ENCODE measurements at regions not wholly inside any gene's neighbourhood (a gene's known extent, or its start where the extent isn't known, plus 50 kb on each side); places are given as distances from the start of the nearest gene placed in this dataset.

DNA sequence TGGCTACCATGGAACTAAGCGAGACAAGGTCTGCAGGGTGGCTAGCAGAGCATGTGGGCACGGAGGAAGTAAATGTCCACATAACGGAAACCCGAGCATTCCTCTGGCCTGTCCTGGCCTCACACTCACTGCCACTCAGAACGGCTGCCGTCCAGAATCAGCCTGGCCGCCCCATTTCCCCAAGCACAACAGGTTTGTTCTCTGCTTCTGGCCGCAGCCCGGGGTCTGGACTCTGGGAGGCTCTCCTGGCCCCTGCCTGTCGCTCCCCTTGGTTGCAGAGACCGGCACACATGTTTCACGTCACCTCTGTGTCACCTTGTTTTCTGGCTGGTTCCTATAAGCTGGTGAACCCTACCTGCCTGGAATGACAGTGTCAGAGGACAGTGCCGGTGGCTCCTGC lies 69.3 kb downstream of the GLI2 start:
- Mint-ChIP-seq H3K27me3 (ENCODE audit: low read depth) (no peaks in the 10 kb centered on the region), H3K36me3 (peaks cover 9% of the 10 kb centered on the region), H3K9me3 (no peaks in the 10 kb centered on the region), H3K4me1 (peaks cover 44% of the 10 kb centered on the region), H3K27ac (peak overlapping the region; percentile 57; the same call in 1 of the 2 replicates), H3K4me3 (no peak overlapping the region)
- ATAC-seq: no peak
- TF ChIP-seq SP1 (CRISPR knock-in tag; conservative IDR thresholded peaks at IDR 0.05) (no peak), NR1H2 (CRISPR knock-in tag; IDR thresholded peaks at IDR 0.05) (no peak), ZNF416 (CRISPR knock-in tag; IDR thresholded peaks at IDR 0.05) (no peak), RELA (CRISPR knock-in tag; IDR thresholded peaks at IDR 0.05; ENCODE audit: borderline replicate concordance) (no peak), NFYB (CRISPR knock-in tag; conservative IDR thresholded peaks at IDR 0.05; ENCODE audit: low read depth) (no peak), CREM (CRISPR knock-in tag; IDR thresholded peaks at IDR 0.05) (no peak), IRF2 (CRISPR knock-in tag; IDR thresholded peaks at IDR 0.05; ENCODE audit: borderline replicate concordance, low read depth) (no peak)
- TF ChIP-seq, protein P1, sequence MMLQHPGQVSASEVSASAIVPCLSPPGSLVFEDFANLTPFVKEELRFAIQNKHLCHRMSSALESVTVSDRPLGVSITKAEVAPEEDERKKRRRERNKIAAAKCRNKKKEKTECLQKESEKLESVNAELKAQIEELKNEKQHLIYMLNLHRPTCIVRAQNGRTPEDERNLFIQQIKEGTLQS (CRISPR knock-in tag; conservative IDR thresholded peaks at IDR 0.05): no peak
- TF ChIP-seq, protein P2, sequence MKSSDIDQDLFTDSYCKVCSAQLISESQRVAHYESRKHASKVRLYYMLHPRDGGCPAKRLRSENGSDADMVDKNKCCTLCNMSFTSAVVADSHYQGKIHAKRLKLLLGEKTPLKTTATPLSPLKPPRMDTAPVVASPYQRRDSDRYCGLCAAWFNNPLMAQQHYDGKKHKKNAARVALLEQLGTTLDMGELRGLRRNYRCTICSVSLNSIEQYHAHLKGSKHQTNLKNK (CRISPR knock-in tag; IDR thresholded peaks at IDR 0.05): no peak
- DNase-seq (ENCODE audit: low spot score): no peak
- ChIA-PET POLR2A (no interaction called here), CTCF (interaction anchor here (0.9 kb wide), 1 partner anchor 109 kb away, joined by 3 read pairs; no protein-coding TSS in a partner anchor)

DNA sequence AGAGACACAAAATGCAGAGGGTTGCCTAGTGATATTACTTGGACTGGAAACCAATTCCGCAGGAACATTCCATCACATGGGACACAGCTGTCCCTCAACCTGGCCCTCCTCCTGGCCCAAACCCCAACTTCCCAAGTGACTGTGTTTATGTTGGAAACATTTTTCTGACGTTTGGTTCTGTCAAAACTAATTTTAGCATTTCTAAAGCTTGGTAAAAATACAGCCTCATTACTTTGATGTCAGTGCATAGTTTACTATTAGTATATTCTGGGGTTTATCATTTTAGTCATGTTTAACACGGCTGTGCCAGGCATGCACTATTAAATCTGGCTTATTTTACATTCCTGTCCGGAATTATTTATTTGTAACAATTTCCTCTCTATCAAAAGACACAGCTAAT lies 69.9 kb downstream of the GLI2 start:
- TF ChIP-seq MXD4 (CRISPR knock-in tag; IDR thresholded peaks at IDR 0.05; ENCODE audit: borderline replicate concordance) (no peak), NR2C2 (CRISPR knock-in tag; IDR thresholded peaks at IDR 0.05) (no peak), ETV6 (CRISPR knock-in tag; IDR thresholded peaks at IDR 0.05) (no peak), ZNF232 (CRISPR knock-in tag; IDR thresholded peaks at IDR 0.05) (no peak)
- Mint-ChIP-seq H3K4me1 (peaks cover 45% of the 10 kb centered on the region), H3K27ac (no peak overlapping the region), H3K36me3 (peaks cover 9% of the 10 kb centered on the region), H3K4me3 (no peak overlapping the region), H3K27me3 (ENCODE audit: low read depth) (no peaks in the 10 kb centered on the region), H3K9me3 (no peaks in the 10 kb centered on the region)
- ChIA-PET POLR2A (no interaction called here), CTCF (interaction anchor here (0.9 kb wide), 1 partner anchor 110 kb away, joined by 3 read pairs; no protein-coding TSS in a partner anchor)
- DNase-seq (ENCODE audit: low spot score) (no peak), ATAC-seq (no peak)

DNA sequence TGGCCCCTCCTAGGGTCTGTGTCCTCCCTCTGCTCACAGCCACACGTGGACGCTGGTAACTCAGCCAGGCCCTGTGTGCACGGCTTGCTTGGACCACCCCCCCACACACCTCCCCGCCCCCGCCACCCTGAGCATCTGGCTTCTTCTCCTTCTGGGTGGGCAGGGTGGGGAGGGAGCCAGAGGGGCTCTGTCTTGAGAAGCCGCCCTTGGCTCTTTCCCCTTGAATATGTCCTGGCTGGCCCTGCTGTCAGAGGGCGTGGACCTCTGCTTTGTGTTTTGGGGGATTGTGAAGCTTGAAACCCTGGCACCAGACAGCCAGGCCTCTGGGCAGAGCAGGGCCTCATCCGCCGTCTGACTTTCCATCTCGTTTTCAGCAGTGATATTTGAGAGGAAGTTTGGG lies 72.1 kb downstream of the GLI2 start:
- Mint-ChIP-seq H3K27ac (no peak overlapping the region), H3K4me3 (no peak overlapping the region), H3K9me3 (no peaks in the 10 kb centered on the region), H3K36me3 (peaks cover 11% of the 10 kb centered on the region), H3K4me1 (peaks cover 25% of the 10 kb centered on the region), H3K27me3 (ENCODE audit: low read depth) (no peaks in the 10 kb centered on the region)
- POLR2A ChIA-PET: no interaction called here
- CTCF ChIA-PET: interaction anchor here (0.7 to 1.3 kb wide), 2 partner anchors 73 to 112 kb away, joined by 3 to 4 read pairs; no protein-coding TSS in a partner anchor
- no peak for DNase-seq (ENCODE audit: low spot score)
- ATAC-seq: no peak
- TF ChIP-seq ATF1 (CRISPR knock-in tag; IDR thresholded peaks at IDR 0.05) (no peak), HMGA2 (CRISPR knock-in tag; IDR thresholded peaks at IDR 0.05) (no peak), TEAD1 (CRISPR knock-in tag; IDR thresholded peaks at IDR 0.05) (no peak), KAT7 (CRISPR knock-in tag; IDR thresholded peaks at IDR 0.05; ENCODE audit: borderline replicate concordance) (no peak), IRF2 (CRISPR knock-in tag; IDR thresholded peaks at IDR 0.05; ENCODE audit: borderline replicate concordance, low read depth) (no peak), SMAD3 (CRISPR knock-in tag; IDR thresholded peaks at IDR 0.05; ENCODE audit: borderline replicate concordance) (no peak), ZNF423 (CRISPR knock-in tag; IDR thresholded peaks at IDR 0.05) (no peak)
- TF ChIP-seq, protein P3, sequence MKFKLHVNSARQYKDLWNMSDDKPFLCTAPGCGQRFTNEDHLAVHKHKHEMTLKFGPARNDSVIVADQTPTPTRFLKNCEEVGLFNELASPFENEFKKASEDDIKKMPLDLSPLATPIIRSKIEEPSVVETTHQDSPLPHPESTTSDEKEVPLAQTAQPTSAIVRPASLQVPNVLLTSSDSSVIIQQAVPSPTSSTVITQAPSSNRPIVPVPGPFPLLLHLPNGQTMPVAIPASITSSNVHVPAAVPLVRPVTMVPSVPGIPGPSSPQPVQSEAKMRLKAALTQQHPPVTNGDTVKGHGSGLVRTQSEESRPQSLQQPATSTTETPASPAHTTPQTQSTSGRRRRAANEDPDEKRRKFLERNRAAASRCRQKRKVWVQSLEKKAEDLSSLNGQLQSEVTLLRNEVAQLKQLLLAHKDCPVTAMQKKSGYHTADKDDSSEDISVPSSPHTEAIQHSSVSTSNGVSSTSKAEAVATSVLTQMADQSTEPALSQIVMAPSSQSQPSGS (CRISPR knock-in tag; IDR thresholded peaks at IDR 0.05; ENCODE audit: borderline replicate concordance, low read depth): no peak
- TF ChIP-seq, protein P4, sequence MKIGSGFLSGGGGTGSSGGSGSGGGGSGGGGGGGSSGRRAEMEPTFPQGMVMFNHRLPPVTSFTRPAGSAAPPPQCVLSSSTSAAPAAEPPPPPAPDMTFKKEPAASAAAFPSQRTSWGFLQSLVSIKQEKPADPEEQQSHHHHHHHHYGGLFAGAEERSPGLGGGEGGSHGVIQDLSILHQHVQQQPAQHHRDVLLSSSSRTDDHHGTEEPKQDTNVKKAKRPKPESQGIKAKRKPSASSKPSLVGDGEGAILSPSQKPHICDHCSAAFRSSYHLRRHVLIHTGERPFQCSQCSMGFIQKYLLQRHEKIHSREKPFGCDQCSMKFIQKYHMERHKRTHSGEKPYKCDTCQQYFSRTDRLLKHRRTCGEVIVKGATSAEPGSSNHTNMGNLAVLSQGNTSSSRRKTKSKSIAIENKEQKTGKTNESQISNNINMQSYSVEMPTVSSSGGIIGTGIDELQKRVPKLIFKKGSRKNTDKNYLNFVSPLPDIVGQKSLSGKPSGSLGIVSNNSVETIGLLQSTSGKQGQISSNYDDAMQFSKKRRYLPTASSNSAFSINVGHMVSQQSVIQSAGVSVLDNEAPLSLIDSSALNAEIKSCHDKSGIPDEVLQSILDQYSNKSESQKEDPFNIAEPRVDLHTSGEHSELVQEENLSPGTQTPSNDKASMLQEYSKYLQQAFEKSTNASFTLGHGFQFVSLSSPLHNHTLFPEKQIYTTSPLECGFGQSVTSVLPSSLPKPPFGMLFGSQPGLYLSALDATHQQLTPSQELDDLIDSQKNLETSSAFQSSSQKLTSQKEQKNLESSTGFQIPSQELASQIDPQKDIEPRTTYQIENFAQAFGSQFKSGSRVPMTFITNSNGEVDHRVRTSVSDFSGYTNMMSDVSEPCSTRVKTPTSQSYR (CRISPR knock-in tag; IDR thresholded peaks at IDR 0.05): no peak
- TF ChIP-seq, protein P5, sequence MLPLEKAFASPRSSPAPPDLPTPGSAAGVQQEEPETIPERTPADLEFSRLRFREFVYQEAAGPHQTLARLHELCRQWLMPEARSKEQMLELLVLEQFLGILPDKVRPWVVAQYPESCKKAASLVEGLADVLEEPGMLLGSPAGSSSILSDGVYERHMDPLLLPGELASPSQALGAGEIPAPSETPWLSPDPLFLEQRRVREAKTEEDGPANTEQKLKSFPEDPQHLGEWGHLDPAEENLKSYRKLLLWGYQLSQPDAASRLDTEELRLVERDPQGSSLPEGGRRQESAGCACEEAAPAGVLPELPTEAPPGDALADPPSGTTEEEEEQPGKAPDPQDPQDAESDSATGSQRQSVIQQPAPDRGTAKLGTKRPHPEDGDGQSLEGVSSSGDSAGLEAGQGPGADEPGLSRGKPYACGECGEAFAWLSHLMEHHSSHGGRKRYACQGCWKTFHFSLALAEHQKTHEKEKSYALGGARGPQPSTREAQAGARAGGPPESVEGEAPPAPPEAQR (CRISPR knock-in tag; IDR thresholded peaks at IDR 0.05): no peak
- TF ChIP-seq, protein P6, sequence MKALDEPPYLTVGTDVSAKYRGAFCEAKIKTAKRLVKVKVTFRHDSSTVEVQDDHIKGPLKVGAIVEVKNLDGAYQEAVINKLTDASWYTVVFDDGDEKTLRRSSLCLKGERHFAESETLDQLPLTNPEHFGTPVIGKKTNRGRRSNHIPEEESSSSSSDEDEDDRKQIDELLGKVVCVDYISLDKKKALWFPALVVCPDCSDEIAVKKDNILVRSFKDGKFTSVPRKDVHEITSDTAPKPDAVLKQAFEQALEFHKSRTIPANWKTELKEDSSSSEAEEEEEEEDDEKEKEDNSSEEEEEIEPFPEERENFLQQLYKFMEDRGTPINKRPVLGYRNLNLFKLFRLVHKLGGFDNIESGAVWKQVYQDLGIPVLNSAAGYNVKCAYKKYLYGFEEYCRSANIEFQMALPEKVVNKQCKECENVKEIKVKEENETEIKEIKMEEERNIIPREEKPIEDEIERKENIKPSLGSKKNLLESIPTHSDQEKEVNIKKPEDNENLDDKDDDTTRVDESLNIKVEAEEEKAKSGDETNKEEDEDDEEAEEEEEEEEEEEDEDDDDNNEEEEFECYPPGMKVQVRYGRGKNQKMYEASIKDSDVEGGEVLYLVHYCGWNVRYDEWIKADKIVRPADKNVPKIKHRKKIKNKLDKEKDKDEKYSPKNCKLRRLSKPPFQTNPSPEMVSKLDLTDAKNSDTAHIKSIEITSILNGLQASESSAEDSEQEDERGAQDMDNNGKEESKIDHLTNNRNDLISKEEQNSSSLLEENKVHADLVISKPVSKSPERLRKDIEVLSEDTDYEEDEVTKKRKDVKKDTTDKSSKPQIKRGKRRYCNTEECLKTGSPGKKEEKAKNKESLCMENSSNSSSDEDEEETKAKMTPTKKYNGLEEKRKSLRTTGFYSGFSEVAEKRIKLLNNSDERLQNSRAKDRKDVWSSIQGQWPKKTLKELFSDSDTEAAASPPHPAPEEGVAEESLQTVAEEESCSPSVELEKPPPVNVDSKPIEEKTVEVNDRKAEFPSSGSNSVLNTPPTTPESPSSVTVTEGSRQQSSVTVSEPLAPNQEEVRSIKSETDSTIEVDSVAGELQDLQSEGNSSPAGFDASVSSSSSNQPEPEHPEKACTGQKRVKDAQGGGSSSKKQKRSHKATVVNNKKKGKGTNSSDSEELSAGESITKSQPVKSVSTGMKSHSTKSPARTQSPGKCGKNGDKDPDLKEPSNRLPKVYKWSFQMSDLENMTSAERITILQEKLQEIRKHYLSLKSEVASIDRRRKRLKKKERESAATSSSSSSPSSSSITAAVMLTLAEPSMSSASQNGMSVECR (CRISPR knock-in tag; IDR thresholded peaks at IDR 0.05; ENCODE audit: borderline replicate concordance): no peak
